Activated CD8-positive, alpha-beta T cell treated with anti-CD3 and anti-CD28 coated beads, Interleukin-2, amount 10 ng/mL, durations not matched to agents 7 days and 5 days (primary cell): ENCODE measurements at regions not wholly inside any gene's neighbourhood (a gene's known extent, or its start where the extent isn't known, plus 50 kb on each side); places are given as distances from the start of the nearest gene placed in this dataset.
A peak's percentile ranks its signal among the peaks of the same experiment; 100 is the strongest.

Source experiments
- ATAC-seq: fragments of 150-1000 bp; cut with Tn5 transposase; one replicate; pipeline ENCODE4 v1.10.0; 2021; ENCODE audit warnings: moderate library complexity
- CTCF ChIA-PET: fragments of 350-600 bp; sonication (Branson Sonifier 250); formaldehyde crosslinking; loops from one replicate; lab custom pipeline; 2021; ENCODE audit warnings: antibody characterized with exemption; lab: Charles Lee
- POLR2A ChIA-PET: fragments of 350-600 bp; sonication (Branson Sonifier 250); formaldehyde crosslinking; loops from one replicate; lab custom pipeline; 2021; ENCODE audit warnings: antibody characterized with exemption; lab: Charles Lee
- DNase-seq: peaks from one replicate; pipeline ENCODE4 v3.0.0-alpha.2; 2020
- H3K27ac Mint-ChIP-seq: one replicate; pipeline ENCODE4 v1.8.0; 2021; ENCODE audit warnings: mild to moderate bottlenecking, mixed read lengths
- H3K27me3 Mint-ChIP-seq: one replicate; pipeline ENCODE4 v1.8.0; 2021; ENCODE audit warnings: low read depth, mixed read lengths
- H3K36me3 Mint-ChIP-seq: one replicate; pipeline ENCODE4 v1.8.0; 2021; ENCODE audit warnings: low read depth, mixed read lengths
- H3K4me1 Mint-ChIP-seq: one replicate; pipeline ENCODE4 v1.8.0; 2021; ENCODE audit warnings: low read depth, mixed read lengths
- H3K4me3 Mint-ChIP-seq: one replicate; pipeline ENCODE4 v1.8.0; 2021; ENCODE audit warnings: mild to moderate bottlenecking, mixed read lengths
- H3K9me3 Mint-ChIP-seq: one replicate; pipeline ENCODE4 v1.8.0; 2022; ENCODE audit warnings: mixed read lengths; ENCODE audit not compliant: insufficient read depth

GRCh38 chr2:181341855-181342600 lies 115.2 kb upstream of the ITGA4 start:
- no peak for DNase-seq
- H3K4me3 Mint-ChIP-seq, result no peak overlapping the region
- no peaks in the 10 kb centered on the region for H3K4me1 Mint-ChIP-seq
- POLR2A ChIA-PET, result no interaction called here
- no peak for ATAC-seq
- peaks cover 14% of the 10 kb centered on the region for H3K36me3 Mint-ChIP-seq
- H3K27ac Mint-ChIP-seq, result no peak overlapping the region
- H3K27me3 Mint-ChIP-seq, result no peaks in the 10 kb centered on the region
- CTCF ChIA-PET, result interaction anchor here (0.8 to 1.5 kb wide), 5 partner anchors 10 to 125 kb away, joined by 3 to 5 read pairs (median 4); no protein-coding TSS in a partner anchor
- H3K9me3 Mint-ChIP-seq, result peaks cover 5% of the 10 kb centered on the region

- peaks cover 15% of the 10 kb centered on the region for H3K36me3 Mint-ChIP-seq
- ATAC-seq, result no peak
- DNase-seq, result no peak
- peaks cover 9% of the 10 kb centered on the region for H3K4me1 Mint-ChIP-seq
- CTCF ChIA-PET, result no interaction called here
- H3K9me3 Mint-ChIP-seq, result peaks cover 5% of the 10 kb centered on the region
- no peaks in the 10 kb centered on the region for H3K27me3 Mint-ChIP-seq
- POLR2A ChIA-PET, result no interaction called here
- no peak overlapping the region for H3K27ac Mint-ChIP-seq
- no peak overlapping the region for H3K4me3 Mint-ChIP-seq
Observed at GRCh38 chr2:181348107-181348837, 108.9 kb upstream of the ITGA4 start.

- ATAC-seq (no peak), DNase-seq (no peak)
- H3K4me3 Mint-ChIP-seq, result no peak overlapping the region
- POLR2A ChIA-PET, result no interaction called here
- CTCF ChIA-PET, result interaction anchor here (0.6 to 1.1 kb wide), 2 partner anchors 11 to 48 kb away, joined by 3 to 4 read pairs; no protein-coding TSS in a partner anchor
- no peak overlapping the region for H3K27ac Mint-ChIP-seq
- H3K36me3 Mint-ChIP-seq, result peaks cover 10% of the 10 kb centered on the region
- no peaks in the 10 kb centered on the region for H3K27me3 Mint-ChIP-seq
- peaks cover 15% of the 10 kb centered on the region for H3K4me1 Mint-ChIP-seq
- no peaks in the 10 kb centered on the region for H3K9me3 Mint-ChIP-seq
Observed at GRCh38 chr2:181352158-181352557, 105.0 kb upstream of the ITGA4 start.

- Mint-ChIP-seq H3K36me3 (peaks cover 16% of the 10 kb centered on the region), H3K27ac (no peak overlapping the region), H3K4me1 (peaks cover 16% of the 10 kb centered on the region), H3K27me3 (no peaks in the 10 kb centered on the region), H3K9me3 (peaks cover 10% of the 10 kb centered on the region), H3K4me3 (no peak overlapping the region)
- DNase-seq (no peak), ATAC-seq (no peak)
- ChIA-PET POLR2A (no interaction called here), CTCF (interaction anchor here (1.1 kb wide), 1 partner anchor 25 kb away, joined by 3 read pairs; no protein-coding TSS in a partner anchor)
Observed at GRCh38 chr2:181354626-181355025, 102.6 kb upstream of the ITGA4 start.

GRCh38 chr2:181356526-181357130 lies 100.6 kb upstream of the ITGA4 start:
- Mint-ChIP-seq H3K4me1 (peaks cover 16% of the 10 kb centered on the region), H3K27me3 (no peaks in the 10 kb centered on the region), H3K36me3 (peaks cover 13% of the 10 kb centered on the region), H3K4me3 (no peak overlapping the region), H3K27ac (no peak overlapping the region), H3K9me3 (peaks cover 10% of the 10 kb centered on the region)
- DNase-seq (no peak), ATAC-seq (no peak)
- ChIA-PET CTCF (interaction anchor here (0.7 kb wide), 1 partner anchor 177 kb away, joined by 3 read pairs; no protein-coding TSS in a partner anchor), POLR2A (no interaction called here)

- CTCF ChIA-PET, result interaction anchor here (1.0 kb wide), 1 partner anchor 15 kb away, joined by 4 read pairs; no protein-coding TSS in a partner anchor
- Mint-ChIP-seq H3K4me1 (peaks cover 18% of the 10 kb centered on the region), H3K36me3 (peaks cover 13% of the 10 kb centered on the region), H3K27ac (peak overlapping the region; percentile 52), H3K27me3 (no peaks in the 10 kb centered on the region), H3K4me3 (no peak overlapping the region), H3K9me3 (peaks cover 10% of the 10 kb centered on the region)
- ATAC-seq, result no peak
- POLR2A ChIA-PET, result no interaction called here
- DNase-seq, result peak; percentile 26
Observed at GRCh38 chr2:181357979-181358378, 99.2 kb upstream of the ITGA4 start.

- Mint-ChIP-seq H3K4me1 (peaks cover 11% of the 10 kb centered on the region), H3K36me3 (peaks cover 11% of the 10 kb centered on the region), H3K4me3 (no peak overlapping the region), H3K27me3 (no peaks in the 10 kb centered on the region), H3K9me3 (peaks cover 10% of the 10 kb centered on the region), H3K27ac (no peak overlapping the region)
- POLR2A ChIA-PET, result no interaction called here
- CTCF ChIA-PET, result interaction anchor here (0.7 kb wide), 1 partner anchor 258 kb away, joined by 3 read pairs; no protein-coding TSS in a partner anchor
- no peak for ATAC-seq
- no peak for DNase-seq
Observed at GRCh38 chr2:181362561-181362960, 94.6 kb upstream of the ITGA4 start.

GRCh38 chr2:181363164-181363563 lies 94.0 kb upstream of the ITGA4 start:
- Mint-ChIP-seq H3K27ac (no peak overlapping the region), H3K27me3 (no peaks in the 10 kb centered on the region), H3K36me3 (peaks cover 10% of the 10 kb centered on the region), H3K4me3 (no peak overlapping the region), H3K4me1 (peaks cover 5% of the 10 kb centered on the region), H3K9me3 (peaks cover 7% of the 10 kb centered on the region)
- DNase-seq (no peak), ATAC-seq (no peak)
- ChIA-PET POLR2A (interaction anchor here (1.0 kb wide), 1 partner anchor 28 kb away, joined by 3 read pairs; no protein-coding TSS in a partner anchor), CTCF (no interaction called here)

- Mint-ChIP-seq H3K27ac (no peak overlapping the region), H3K36me3 (peaks cover 2% of the 10 kb centered on the region), H3K27me3 (no peaks in the 10 kb centered on the region), H3K4me1 (peaks cover 1% of the 10 kb centered on the region), H3K9me3 (no peaks in the 10 kb centered on the region), H3K4me3 (no peak overlapping the region)
- CTCF ChIA-PET, result no interaction called here
- ATAC-seq (no peak), DNase-seq (no peak)
- POLR2A ChIA-PET, result no interaction called here
Observed at GRCh38 chr2:181364492-181365170, 92.6 kb upstream of the ITGA4 start.

GRCh38 chr2:181366675-181367175 lies 90.5 kb upstream of the ITGA4 start:
- ChIA-PET POLR2A (no interaction called here), CTCF (no interaction called here)
- H3K9me3 Mint-ChIP-seq, result no peaks in the 10 kb centered on the region
- H3K36me3 Mint-ChIP-seq, result peaks cover 2% of the 10 kb centered on the region
- no peak overlapping the region for H3K4me3 Mint-ChIP-seq
- no peaks in the 10 kb centered on the region for H3K27me3 Mint-ChIP-seq
- H3K4me1 Mint-ChIP-seq, result peaks cover 11% of the 10 kb centered on the region
- ATAC-seq (no peak), DNase-seq (no peak)
- H3K27ac Mint-ChIP-seq, result no peak overlapping the region

- Mint-ChIP-seq H3K27me3 (no peaks in the 10 kb centered on the region), H3K9me3 (no peaks in the 10 kb centered on the region), H3K4me1 (peaks cover 17% of the 10 kb centered on the region), H3K27ac (no peak overlapping the region), H3K4me3 (no peak overlapping the region), H3K36me3 (peaks cover 2% of the 10 kb centered on the region)
- POLR2A ChIA-PET, result no interaction called here
- CTCF ChIA-PET, result no interaction called here
- ATAC-seq, result no peak
- DNase-seq, result no peak
Observed at GRCh38 chr2:181367411-181367810, 89.8 kb upstream of the ITGA4 start.
